Keratinocyte (primary cell): ENCODE measurements at regions not wholly inside any gene's neighbourhood (a gene's known extent, or its start where the extent isn't known, plus 50 kb on each side); places are given as distances from the start of the nearest gene placed in this dataset.
"Not testable (repeated sequence)": the region's sequence is repeated elsewhere in the genome, so short reads cannot be mapped to it uniquely, and the experiment has no call there.

ENCODE experiments used
- CTCF ChIP-seq, 3 experiments: IDR thresholded peaks in 1 of 3; conservative IDR thresholded peaks in 1 of 3; optimal IDR thresholded peaks in 1 of 3; 2 replicates in 2 of 3; 3 replicates in 1 of 3; pipeline versions ENCODE3 to v1.5.1; 2011; ENCODE audit warnings: low read length in 3 of 3, mild to moderate bottlenecking in 3 of 3, moderate library complexity in 2 of 3, control low read depth in 1 of 3, inconsistent platforms in 1 of 3; ENCODE audit not compliant: insufficient read depth in 2 of 3; ENCODE audit errors: extremely low read depth in 1 of 3
- EZH2 ChIP-seq: IDR thresholded peaks from one replicate; pipeline ENCODE4 v1.6.1; 2012; ENCODE audit warnings: inconsistent platforms, mild to moderate bottlenecking, low read length, moderate library complexity

- not testable (repeated sequence) for TF ChIP-seq CTCF (optimal IDR thresholded peaks at IDR 0.05 in 1 of 3, IDR thresholded peaks at IDR 0.05 in 1 of 3, conservative IDR thresholded peaks at IDR 0.05 in 1 of 3; ENCODE audit: extremely low read depth in 1 of 3, insufficient read depth in 2 of 3, low read length in 3 of 3); EZH2
Measured at GRCh38 chr17:16830219-16830618, 140.2 kb downstream of the CCDC144A start.
